Right cardiac atrium (tissue), 5 donors: ENCODE measurements at regions not wholly inside any gene's neighbourhood (a gene's known extent, or its start where the extent isn't known, plus 50 kb on each side); places are given as distances from the start of the nearest gene placed in this dataset.
"Not testable (repeated sequence)": the region's sequence is repeated elsewhere in the genome, so short reads cannot be mapped to it uniquely, and the experiment has no call there.

ENCODE experiments used
- ATAC-seq, 2 donors: fragments of 200-7000 bp; cut with Tn5 transposase; one replicate each; pipeline versions ENCODE4 v1.8.0 to v1.9.1; 2020; ENCODE audit warnings: moderate library complexity in 2 of 2, mild to moderate bottlenecking in 1 of 2
- DNase-seq, 3 donors: peaks; one replicate each; pipeline ENCODE4 v3.0.0-alpha.2; 2020
- H3K27ac ChIP-seq: one replicate; pipeline ENCODE4 v1.5.1; 2013; ENCODE audit warnings: mild to moderate bottlenecking, low read length, control low read depth, moderate library complexity
- H3K27me3 ChIP-seq: one replicate; pipeline ENCODE4 v1.6.1; 2013; ENCODE audit not compliant: control insufficient read depth, insufficient read depth
- H3K4me1 ChIP-seq: one replicate; pipeline ENCODE4 v1.6.1; 2013; ENCODE audit warnings: low read length; ENCODE audit not compliant: control insufficient read depth, insufficient read depth
- H3K4me3 ChIP-seq: one replicate; pipeline ENCODE4 v1.5.1; 2013; ENCODE audit warnings: low read length, control low read depth
- H3K9me3 ChIP-seq: one replicate; pipeline ENCODE4 v1.6.1; 2013; ENCODE audit warnings: low read length; ENCODE audit not compliant: control insufficient read depth
- WGBS: extraction: QIAGEN DNeasy Blood & Tissue Kit; methylation state at CpG from one replicate; pipeline ENCODE4 v1.1.7; 2013; 5-methylcytosine and 5-hydroxymethylcytosine counted together
- intact Hi-C, 4 donors: fragments of 100-400 bp; cut with DNase I; formaldehyde crosslinking; loops; one replicate each; pipeline versions ENCODE4 v1.11.0 to v1.14.0; 2022 to 2023
- donor health status: healthy with polysubstance abuse.
- donor health status: DM: no; HTN: yes; CAD: no.
- donor health status: DM: no; HTN: no; CAD: no.
- donor health status: DM: no; HTN: yes; CAD: no; lungs with severe emphysema.
- donor health status: DM: yes; HTN: yes; CAD: no.

- Histone ChIP-seq H3K27ac (no peak overlapping the region), H3K4me3 (no peak overlapping the region), H3K27me3 (no peaks in the 10 kb centered on the region), H3K4me1 (no peaks in the 10 kb centered on the region), H3K9me3 (no peaks in the 10 kb centered on the region)
- no peak for ATAC-seq
- 77% methylated on average over 3 of the region's 3 CpGs for WGBS
- DNase-seq, result no peak
- intact Hi-C loops, result no loop called here
Measured at GRCh38 chr14:27608377-27608776, 1010.5 kb upstream of the NOVA1 start.

DNA sequence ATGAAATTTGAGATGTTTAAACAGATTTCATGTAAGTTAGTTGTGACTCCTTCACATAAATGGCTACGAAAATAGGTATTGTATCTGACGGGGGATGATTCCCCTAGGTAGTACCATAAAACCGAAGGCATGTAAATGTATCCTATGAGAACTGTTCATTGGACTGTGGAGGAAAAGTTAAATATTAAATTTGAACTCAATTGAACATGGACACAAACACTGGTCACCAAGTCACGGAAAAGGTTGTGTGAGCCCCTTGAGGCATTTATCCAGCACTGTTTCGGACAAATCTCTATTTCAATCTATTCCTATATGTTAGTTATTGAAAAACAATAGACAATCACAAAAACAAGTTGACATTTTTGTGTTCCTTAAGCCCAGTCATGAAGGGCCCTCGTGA lies 1014.3 kb upstream of the NOVA1 start:
- WGBS, result 76% methylated on average over 6 of the region's 6 CpGs
- Histone ChIP-seq H3K4me3 (no peak overlapping the region), H3K9me3 (no peaks in the 10 kb centered on the region), H3K27me3 (no peaks in the 10 kb centered on the region), H3K27ac (no peak overlapping the region), H3K4me1 (no peaks in the 10 kb centered on the region)
- intact Hi-C loops, result no loop called here
- no peak for DNase-seq
- ATAC-seq, result no peak

- H3K4me3 ChIP-seq, result no peak overlapping the region
- H3K9me3 ChIP-seq, result no peaks in the 10 kb centered on the region
- whole genome bisulfite sequencing, result 78% methylated on average over 2 of the region's 2 CpGs
- no peaks in the 10 kb centered on the region for H3K27me3 ChIP-seq
- no peak for ATAC-seq
- no peak overlapping the region for H3K27ac ChIP-seq
- DNase-seq, result no peak
- intact Hi-C loops, result no loop called here
- H3K4me1 ChIP-seq, result no peaks in the 10 kb centered on the region
Measured at GRCh38 chr14:27613102-27613501, 1015.3 kb upstream of the NOVA1 start.

- WGBS, result 85% methylated on average over 1 of the region's 1 CpG
- no peak for ATAC-seq
- Histone ChIP-seq H3K4me3 (no peak overlapping the region), H3K27ac (no peak overlapping the region), H3K4me1 (no peaks in the 10 kb centered on the region), H3K27me3 (no peaks in the 10 kb centered on the region), H3K9me3 (peaks cover 2% of the 10 kb centered on the region)
- DNase-seq, result no peak
- intact Hi-C loops, result no loop called here
Measured at GRCh38 chr14:27623782-27624181, 1025.9 kb upstream of the NOVA1 start.

GRCh38 chr14:27634056-27634970 lies 1036.5 kb upstream of the NOVA1 start:
- intact Hi-C loops, result no loop called here
- WGBS, result 80% methylated on average over 15 of the region's 15 CpGs
- H3K4me1 ChIP-seq, result no peaks in the 10 kb centered on the region
- no peaks in the 10 kb centered on the region for H3K27me3 ChIP-seq
- H3K9me3 ChIP-seq, result no peaks in the 10 kb centered on the region
- DNase-seq (no peak), ATAC-seq (no peak)
- H3K27ac ChIP-seq, result no peak overlapping the region
- no peak overlapping the region for H3K4me3 ChIP-seq

DNA sequence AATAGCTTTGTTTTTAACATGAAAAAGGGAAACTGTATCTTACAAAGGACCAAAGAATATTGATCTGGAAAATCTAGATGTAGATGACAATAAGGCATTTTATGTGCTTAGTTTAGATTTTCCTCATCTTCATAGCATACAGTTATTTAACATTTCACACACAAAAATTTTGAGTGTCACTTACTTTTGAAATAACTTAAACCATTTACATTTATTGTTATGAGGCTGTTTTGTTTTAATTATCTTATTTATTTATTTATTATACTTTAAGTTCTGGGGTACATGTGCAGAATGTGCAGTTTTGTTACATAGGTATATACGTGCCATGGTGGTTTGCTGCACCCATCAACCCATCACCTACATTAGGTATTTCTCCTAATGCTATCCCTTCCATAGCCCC lies 1042.9 kb upstream of the NOVA1 start:
- H3K27ac ChIP-seq, DNase-seq, intact Hi-C loops, H3K4me1 ChIP-seq, H3K9me3 ChIP-seq, H3K4me3 ChIP-seq, ATAC-seq, H3K27me3 ChIP-seq: not testable (repeated sequence)
- 94% methylated on average over 1 of the region's 1 CpG for WGBS

GRCh38 chr14:27642251-27642866 lies 1044.5 kb upstream of the NOVA1 start:
- Histone ChIP-seq H3K4me3 (no peak overlapping the region), H3K4me1 (no peaks in the 10 kb centered on the region), H3K27ac (no peak overlapping the region), H3K9me3 (no peaks in the 10 kb centered on the region), H3K27me3 (no peaks in the 10 kb centered on the region)
- ATAC-seq, result no peak
- 95% methylated on average over 1 of the region's 1 CpG for WGBS
- DNase-seq, result no peak
- intact Hi-C loops, result no loop called here

- WGBS, result 47% methylated on average over 1 of the region's 1 CpG
- H3K9me3 ChIP-seq, result no peaks in the 10 kb centered on the region
Measured at GRCh38 chr14:27660683-27661082, 1062.8 kb upstream of the NOVA1 start.

GRCh38 chr14:27668531-27668930 lies 1070.7 kb upstream of the NOVA1 start:
- DNase-seq (no peak), ATAC-seq (no peak)
- Histone ChIP-seq H3K9me3 (no peaks in the 10 kb centered on the region), H3K27me3 (no peaks in the 10 kb centered on the region), H3K27ac (no peak overlapping the region), H3K4me3 (no peak overlapping the region), H3K4me1 (no peaks in the 10 kb centered on the region)
- intact Hi-C loops, result no loop called here

More at GRCh38 chr14:27660683-27661082, 1062.8 kb upstream of the NOVA1 start:
- Histone ChIP-seq H3K27ac (no peak overlapping the region), H3K4me1 (no peaks in the 10 kb centered on the region), H3K4me3 (no peak overlapping the region), H3K27me3 (no peaks in the 10 kb centered on the region)
- intact Hi-C loops, result no loop called here
- no peak for DNase-seq
- ATAC-seq, result no peak

DNA sequence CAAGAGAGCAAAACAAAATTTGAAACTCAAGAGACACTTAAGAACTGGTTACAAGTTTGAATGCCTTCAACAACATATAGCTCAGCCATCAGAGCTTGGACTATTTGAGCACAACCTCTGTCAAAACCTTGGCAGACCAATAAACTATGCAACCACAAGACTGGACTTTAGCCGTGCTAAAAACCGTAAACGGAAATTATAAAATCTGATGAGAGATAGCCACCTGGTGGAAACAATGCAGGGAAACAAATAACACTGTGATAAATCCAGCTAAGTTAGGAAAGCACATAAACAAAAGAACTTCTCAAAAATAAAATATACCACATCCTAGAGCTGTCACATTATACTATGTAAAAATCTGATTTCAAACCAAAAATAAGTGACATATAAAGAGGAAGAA lies 1074.2 kb upstream of the NOVA1 start:
- Histone ChIP-seq H3K27ac (no peak overlapping the region), H3K4me3 (no peak overlapping the region), H3K9me3 (no peaks in the 10 kb centered on the region), H3K4me1 (no peaks in the 10 kb centered on the region), H3K27me3 (no peaks in the 10 kb centered on the region)
- DNase-seq (no peak), ATAC-seq (no peak)
- WGBS, result 59% methylated on average over 3 of the region's 3 CpGs
- intact Hi-C loops, result no loop called here

- intact Hi-C loops, ATAC-seq, H3K4me3 ChIP-seq, H3K4me1 ChIP-seq, DNase-seq, H3K9me3 ChIP-seq, H3K27ac ChIP-seq, H3K27me3 ChIP-seq: not testable (repeated sequence)
- WGBS, result 87% methylated on average over 29 of the region's 30 CpGs
Measured at GRCh38 chr14:27672811-27673737, 1075.2 kb upstream of the NOVA1 start.
